Neural cell (in vitro differentiated cells): ENCODE measurements at regions not wholly inside any gene's neighbourhood (a gene's known extent, or its start where the extent isn't known, plus 50 kb on each side); places are given as distances from the start of the nearest gene placed in this dataset.
"Not testable (repeated sequence)": the region's sequence is repeated elsewhere in the genome, so short reads cannot be mapped to it uniquely, and the experiment has no call there.

Source experiments
- H2AFZ ChIP-seq: fragments of 200-600, 300-800 bp; sonication (generic), shearing (Covaris generic); 2 replicates; pipeline ENCODE4 v1.6.0; 2014; ENCODE audit warnings: low read depth, mild to moderate bottlenecking, antibody characterized with exemption, low read length, moderate library complexity
- H3F3A ChIP-seq: fragments of 200-600 bp; shearing (Covaris generic); 2 replicates; pipeline ENCODE4 v1.6.1; 2016; ENCODE audit warnings: mild to moderate bottlenecking, moderate library complexity, mixed read lengths, antibody characterized with exemption, low read length; ENCODE audit not compliant: insufficient read depth, poor library complexity, severe bottlenecking
- H3K27ac ChIP-seq: fragments of 200-600, 300-800 bp; sonication (generic), shearing (Covaris generic); 2 replicates; pipeline ENCODE4 v1.5.1; 2014; ENCODE audit warnings: mild to moderate bottlenecking, low read length, moderate library complexity
- H3K27me3 ChIP-seq: fragments of 300-800, 200-600 bp; sonication (generic), shearing (Covaris generic); 2 replicates; pipeline ENCODE4 v1.6.0; 2014; ENCODE audit warnings: mild to moderate bottlenecking, low read depth, low read length, moderate library complexity; ENCODE audit not compliant: insufficient read depth
- H3K36me3 ChIP-seq: fragments of 300-800, 200-600 bp; sonication (generic), shearing (Covaris generic); 2 replicates; pipeline ENCODE4 v1.5.1; 2014; ENCODE audit warnings: mild to moderate bottlenecking, antibody characterized with exemption, low read length, moderate library complexity; ENCODE audit not compliant: insufficient read depth
- H3K4me2 ChIP-seq: fragments of 300-800, 200-600 bp; sonication (generic), shearing (Covaris generic); 2 replicates; pipeline ENCODE4 v1.6.0; 2014; ENCODE audit warnings: mild to moderate bottlenecking, low read length
- H3K4me3 ChIP-seq: fragments of 300-800, 200-600 bp; sonication (generic), shearing (Covaris generic); 2 replicates; pipeline ENCODE4 v1.5.1; 2014; ENCODE audit warnings: mild to moderate bottlenecking, low read length, moderate library complexity
- H3K79me2 ChIP-seq: fragments of 200-600 bp; shearing (Covaris generic); replicated peaks from 2 replicates; pipeline ENCODE4 v1.6.0; 2014; ENCODE audit warnings: mild to moderate bottlenecking, low read length, moderate library complexity; ENCODE audit not compliant: insufficient read depth
- H3K9ac ChIP-seq: fragments of 300-800, 200-600 bp; sonication (generic), shearing (Covaris generic); 2 replicates; pipeline ENCODE4 v1.6.1; 2016; ENCODE audit warnings: mild to moderate bottlenecking, low read length, mixed read lengths
- H3K9me2 ChIP-seq: fragments of 200-600 bp; shearing (Covaris generic); 2 replicates; pipeline ENCODE4 v1.6.1; 2016; ENCODE audit warnings: mild to moderate bottlenecking, low read length, mixed read lengths; ENCODE audit not compliant: insufficient read depth
- H3K9me3 ChIP-seq: fragments of 200-600, 300-800 bp; sonication (generic), shearing (Covaris generic); 2 replicates; pipeline ENCODE4 v1.6.1; 2016; ENCODE audit warnings: mild to moderate bottlenecking, mixed run types, low read length, moderate library complexity, mixed read lengths
- H4K20me1 ChIP-seq: fragments of 200-600 bp; shearing (Covaris generic); 2 replicates; pipeline ENCODE4 v1.6.1; 2016; ENCODE audit warnings: mild to moderate bottlenecking, mixed run types; ENCODE audit not compliant: insufficient read depth

GRCh38 chr2:111275047-111275853 lies 154.5 kb downstream of the BCL2L11 start:
- H3K9me2 ChIP-seq, H3K27ac ChIP-seq, H3K27me3 ChIP-seq, H3K9ac ChIP-seq, H2AFZ ChIP-seq, H3K79me2 ChIP-seq, H3K9me3 ChIP-seq, H3K36me3 ChIP-seq, H3K4me3 ChIP-seq, H3K4me2 ChIP-seq, H4K20me1 ChIP-seq, H3F3A ChIP-seq: not testable (repeated sequence)

DNA sequence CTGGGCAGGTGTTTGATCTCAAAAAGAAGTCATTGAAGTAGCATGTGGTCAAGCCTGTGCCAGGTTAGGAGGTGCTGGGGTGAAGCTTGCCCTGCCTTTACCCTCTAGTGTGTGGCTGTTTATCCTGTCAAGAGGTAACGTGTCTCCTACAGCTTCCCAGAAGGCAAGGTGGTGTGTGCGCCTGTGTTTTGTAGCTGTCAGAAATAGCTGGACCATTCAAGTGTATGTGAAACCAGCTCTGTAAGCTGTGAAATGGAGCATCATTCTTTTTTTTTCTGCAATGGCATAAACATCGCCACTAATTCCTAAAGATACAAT lies 155.1 kb downstream of the BCL2L11 start:
- H3K9me3 ChIP-seq, H3K9me2 ChIP-seq, H3K27me3 ChIP-seq, H3K9ac ChIP-seq, H4K20me1 ChIP-seq, H3K36me3 ChIP-seq, H3F3A ChIP-seq, H3K4me3 ChIP-seq, H3K4me2 ChIP-seq, H2AFZ ChIP-seq, H3K79me2 ChIP-seq, H3K27ac ChIP-seq: not testable (repeated sequence)

GRCh38 chr2:111278133-111278532 lies 157.4 kb downstream of the BCL2L11 start:
- H4K20me1 ChIP-seq, H3K9me3 ChIP-seq, H3K9me2 ChIP-seq, H3K9ac ChIP-seq, H3K27me3 ChIP-seq, H2AFZ ChIP-seq, H3K27ac ChIP-seq, H3K4me2 ChIP-seq, H3K79me2 ChIP-seq, H3K36me3 ChIP-seq, H3K4me3 ChIP-seq, H3F3A ChIP-seq: not testable (repeated sequence)

DNA sequence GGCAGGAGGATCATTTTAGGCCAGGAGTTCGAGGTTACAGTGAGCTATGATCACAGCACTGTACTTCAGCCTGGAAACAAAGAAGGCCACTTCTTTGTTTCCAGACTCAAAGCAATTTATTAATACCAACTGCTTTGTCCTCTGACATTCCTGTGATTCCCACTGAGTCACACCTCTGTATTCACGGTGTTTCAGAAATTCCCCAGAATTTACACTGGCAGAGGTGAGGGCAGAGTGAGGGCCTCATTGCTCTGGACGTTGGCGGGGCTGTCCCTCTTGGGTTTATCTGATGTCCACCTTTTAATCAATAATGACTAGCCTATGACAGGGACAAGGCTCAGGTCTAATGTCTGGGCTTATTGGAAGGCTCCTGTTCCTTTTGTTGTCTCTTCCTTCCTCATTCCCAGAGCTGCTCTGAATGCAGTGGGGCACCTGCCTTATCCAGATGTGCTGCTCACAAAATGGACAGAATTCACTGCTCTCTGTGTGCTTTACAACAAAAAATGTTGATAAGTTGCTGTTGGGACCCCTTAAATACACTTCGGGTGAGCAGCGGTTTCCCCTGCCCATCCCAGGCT lies 160.1 kb downstream of the BCL2L11 start:
- not testable (repeated sequence) for H3K9ac ChIP-seq, H3K4me3 ChIP-seq, H2AFZ ChIP-seq, H4K20me1 ChIP-seq, H3K27me3 ChIP-seq, H3K79me2 ChIP-seq, H3K4me2 ChIP-seq, H3K27ac ChIP-seq, H3K9me3 ChIP-seq, H3K36me3 ChIP-seq, H3F3A ChIP-seq, H3K9me2 ChIP-seq

- not testable (repeated sequence) for H3F3A ChIP-seq, H3K9me2 ChIP-seq, H3K4me2 ChIP-seq
These were observed 161.4 kb downstream of the BCL2L11 start for GRCh38 chr2:111282162-111282561.

GRCh38 chr2:111287646-111288568 lies 167.2 kb downstream of the BCL2L11 start:
- not testable (repeated sequence) for H3K79me2 ChIP-seq, H4K20me1 ChIP-seq, H3K27me3 ChIP-seq, H3K9me3 ChIP-seq, H2AFZ ChIP-seq, H3K4me2 ChIP-seq, H3K9ac ChIP-seq, H3K4me3 ChIP-seq, H3K27ac ChIP-seq, H3K36me3 ChIP-seq, H3F3A ChIP-seq, H3K9me2 ChIP-seq

More at GRCh38 chr2:111282162-111282561, 161.4 kb downstream of the BCL2L11 start:
- H4K20me1 ChIP-seq, H3K9ac ChIP-seq, H3K4me3 ChIP-seq, H3K79me2 ChIP-seq, H2AFZ ChIP-seq, H3K9me3 ChIP-seq, H3K36me3 ChIP-seq, H3K27me3 ChIP-seq, H3K27ac ChIP-seq: not testable (repeated sequence)

DNA sequence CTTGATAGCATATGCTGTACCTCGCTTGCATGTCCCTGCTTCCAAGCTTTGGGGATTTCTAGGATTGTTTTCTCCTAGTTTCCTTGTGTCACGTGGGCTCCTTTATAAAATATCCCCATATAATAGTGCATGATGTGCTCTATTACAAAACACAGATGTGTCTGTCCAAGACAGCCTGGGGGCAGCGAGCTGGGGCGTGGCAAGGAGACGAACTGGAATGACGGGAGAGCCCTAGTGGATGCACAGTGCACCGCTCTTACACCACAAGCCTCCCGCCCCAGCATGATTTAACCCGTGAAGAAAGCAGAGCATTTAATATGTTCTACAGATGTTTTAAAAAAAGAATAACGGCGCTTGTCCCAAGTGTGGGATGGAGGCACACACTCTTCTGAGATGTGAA lies 169.7 kb downstream of the BCL2L11 start:
- not testable (repeated sequence) for H3K4me3 ChIP-seq, H3K9ac ChIP-seq, H2AFZ ChIP-seq, H3K36me3 ChIP-seq, H3K9me3 ChIP-seq, H3K27ac ChIP-seq, H3K27me3 ChIP-seq, H3F3A ChIP-seq, H3K79me2 ChIP-seq, H3K4me2 ChIP-seq, H4K20me1 ChIP-seq, H3K9me2 ChIP-seq
